ENCODE measurements at regions not wholly inside any gene's neighbourhood (a gene's known extent, or its start where the extent isn't known, plus 50 kb on each side); places are given as distances from the start of the nearest gene placed in this dataset.

- TF ChIP-seq CTCF (IDR thresholded peaks at IDR 0.05): 0 out of 2 replicates have a peak, but pooled peaks have one; percentile 4
- TF ChIP-seq ZFX (IDR thresholded peaks at IDR 0.05; ENCODE audit: borderline replicate concordance): no peak
Measured at GRCh38 chr7:142567201-142568075, 181.8 kb upstream of the PRSS1 start.

All from 22Rv1 (cell line).